ENCODE measurements at regions not wholly inside any gene's neighbourhood (a gene's known extent, or its start where the extent isn't known, plus 50 kb on each side); places are given as distances from the start of the nearest gene placed in this dataset.

DNA sequence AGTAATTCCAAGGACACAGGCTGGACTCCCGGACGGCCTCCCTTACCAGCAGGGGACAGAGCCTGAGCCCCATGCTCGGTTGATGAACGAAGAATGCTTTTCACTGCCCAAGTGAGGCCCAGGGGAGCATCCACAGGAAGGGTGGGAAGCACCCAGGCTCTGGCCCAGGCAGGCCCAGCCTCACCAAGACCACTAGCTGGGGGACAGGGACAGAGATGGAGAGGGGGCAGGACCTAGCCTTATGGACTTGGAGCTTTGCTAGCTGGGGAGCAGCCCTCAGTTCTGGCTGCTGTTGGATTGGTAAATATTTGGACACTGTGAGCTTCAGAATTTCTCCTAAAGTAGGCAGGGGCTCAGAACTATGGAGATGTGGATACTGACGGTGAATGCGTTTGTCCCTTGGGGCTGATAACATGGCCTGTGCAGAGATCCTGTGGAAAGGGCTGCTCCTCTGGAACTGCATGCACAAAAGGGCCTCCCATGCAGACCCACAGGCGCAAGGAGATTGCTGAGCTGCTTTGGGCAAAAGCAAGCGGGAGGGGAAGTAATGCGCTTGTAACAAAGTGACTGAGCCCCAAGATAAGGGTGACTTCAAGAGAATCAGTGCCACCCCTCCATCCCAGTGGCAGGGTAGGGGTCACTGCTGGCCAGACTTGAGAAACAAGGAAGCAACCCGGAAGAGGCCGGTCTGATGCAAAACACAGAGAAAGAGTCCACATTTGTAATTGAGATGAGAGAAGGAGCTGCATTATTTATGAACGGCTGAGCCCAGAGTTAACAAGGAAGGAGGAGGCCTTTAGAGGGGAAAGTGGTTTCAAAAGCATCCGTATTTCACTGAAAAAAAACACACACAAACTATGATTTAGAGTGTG is 70.1 kb upstream of the MEF2A start:
- Histone ChIP-seq H3K4me1 (ENCODE audit: insufficient read depth, low read length, severe bottlenecking) (peaks cover 16% of the 10 kb centered on the region), H4K20me1 (ENCODE audit: insufficient read depth, low read length) (no peaks in the 10 kb centered on the region), H3K27ac (ENCODE audit: low read depth, low read length, poor library complexity, severe bottlenecking) (peak overlapping the region; percentile 53), H3K4me2 (ENCODE audit: low read length) (peak overlapping the region; percentile 45), H3K9me2 (ENCODE audit: low read depth, low read length) (no peaks in the 10 kb centered on the region), H3K36me3 (ENCODE audit: insufficient read depth, low read length) (peaks cover 6% of the 10 kb centered on the region; the same call in 1 of the 2 replicates), H3K27me3 (ENCODE audit: insufficient read depth, low read length) (peaks cover 9% of the 10 kb centered on the region; the same call in 1 of the 2 replicates), H3K9me3 (ENCODE audit: low read length) (0 out of 2 replicates have a peak, but pooled peaks cover 3% of the 10 kb centered on the region), H2AFZ (ENCODE audit: low read length) (peak overlapping the region; percentile 59), H3K9ac (ENCODE audit: low read length) (peak overlapping the region; percentile 42; the same call in 1 of the 2 replicates), H3K4me3 (ENCODE audit: low read depth, low read length, poor library complexity, severe bottlenecking) (no peak overlapping the region), H3F3A (ENCODE audit: insufficient read depth, low read length) (no peaks in the 10 kb centered on the region), H3K79me2 (ENCODE audit: insufficient read depth, low read length) (no peaks in the 10 kb centered on the region)
- no peak for TF ChIP-seq CTCF (IDR thresholded peaks at IDR 0.05; ENCODE audit: low read length)
- TF ChIP-seq EZH2 (IDR thresholded peaks at IDR 0.05; ENCODE audit: borderline replicate concordance, low read length) = no peak

DNA sequence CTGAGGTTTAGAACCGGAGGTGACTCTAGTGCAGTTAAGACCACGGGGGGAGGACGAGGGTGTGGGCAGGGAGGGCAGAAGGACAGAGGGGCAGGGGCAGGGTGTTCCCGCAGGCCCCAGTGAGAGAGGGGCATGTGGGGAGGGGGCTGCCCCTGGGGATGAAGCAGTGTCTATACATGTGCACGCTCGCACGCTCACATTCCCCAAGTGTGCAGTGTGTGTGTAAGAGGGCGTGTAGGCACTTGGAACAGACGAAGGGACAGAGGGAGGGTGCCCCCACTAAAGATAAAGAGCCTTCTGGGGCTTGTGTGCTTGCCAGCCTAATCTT is 69.5 kb upstream of the MEF2A start:
- TF ChIP-seq CTCF (IDR thresholded peaks at IDR 0.05; ENCODE audit: low read length) (no peak), EZH2 (IDR thresholded peaks at IDR 0.05; ENCODE audit: borderline replicate concordance, low read length) (no peak)
- Histone ChIP-seq H2AFZ (ENCODE audit: low read length) (peak overlapping the region; percentile 59), H3F3A (ENCODE audit: insufficient read depth, low read length) (no peaks in the 10 kb centered on the region), H3K27me3 (ENCODE audit: insufficient read depth, low read length) (peaks cover 7% of the 10 kb centered on the region; the same call in 1 of the 2 replicates), H3K27ac (ENCODE audit: low read depth, low read length, poor library complexity, severe bottlenecking) (peak overlapping the region; percentile 53), H3K4me1 (ENCODE audit: insufficient read depth, low read length, severe bottlenecking) (peaks cover 20% of the 10 kb centered on the region), H3K79me2 (ENCODE audit: insufficient read depth, low read length) (no peaks in the 10 kb centered on the region), H4K20me1 (ENCODE audit: insufficient read depth, low read length) (no peaks in the 10 kb centered on the region), H3K9ac (ENCODE audit: low read length) (peak overlapping the region; percentile 42; the same call in 1 of the 2 replicates), H3K9me2 (ENCODE audit: low read depth, low read length) (no peaks in the 10 kb centered on the region), H3K36me3 (ENCODE audit: insufficient read depth, low read length) (peaks cover 6% of the 10 kb centered on the region; the same call in 1 of the 2 replicates), H3K4me3 (ENCODE audit: low read depth, low read length, poor library complexity, severe bottlenecking) (no peak overlapping the region), H3K9me3 (ENCODE audit: low read length) (0 out of 2 replicates have a peak, but pooled peaks cover 3% of the 10 kb centered on the region), H3K4me2 (ENCODE audit: low read length) (peak overlapping the region; percentile 45)

DNA sequence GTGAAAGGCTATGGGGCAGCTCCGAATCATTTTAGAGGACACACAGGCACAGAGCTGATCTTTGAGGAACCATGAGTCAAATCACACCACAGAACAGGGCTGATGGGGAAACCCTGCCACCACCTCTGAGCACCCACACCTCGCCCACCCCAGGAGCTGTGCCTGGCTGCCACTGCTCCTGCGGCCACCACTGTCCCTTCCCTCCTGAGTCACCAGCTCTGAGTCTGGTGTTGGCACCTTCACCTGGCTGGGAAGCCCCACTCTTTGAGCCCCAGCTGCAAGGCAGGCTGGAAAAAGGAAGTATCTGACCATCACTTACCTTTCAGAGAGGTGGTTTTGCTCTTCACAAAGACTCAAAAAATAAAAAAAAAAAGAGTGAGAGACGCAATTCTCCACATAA is 63.6 kb upstream of the MEF2A start:
- Histone ChIP-seq H3K79me2 (ENCODE audit: insufficient read depth, low read length) (no peaks in the 10 kb centered on the region), H3K9me3 (ENCODE audit: low read length) (0 out of 2 replicates have a peak, but pooled peaks cover 3% of the 10 kb centered on the region), H4K20me1 (ENCODE audit: insufficient read depth, low read length) (no peaks in the 10 kb centered on the region), H3F3A (ENCODE audit: insufficient read depth, low read length) (0 out of 2 replicates have a peak, but pooled peaks cover 3% of the 10 kb centered on the region), H3K9ac (ENCODE audit: low read length) (peak overlapping the region; percentile 47; the same call in 1 of the 2 replicates), H3K4me1 (ENCODE audit: insufficient read depth, low read length, severe bottlenecking) (peaks cover 64% of the 10 kb centered on the region), H2AFZ (ENCODE audit: low read length) (no peak overlapping the region), H3K4me3 (ENCODE audit: low read depth, low read length, poor library complexity, severe bottlenecking) (no peak overlapping the region), H3K27ac (ENCODE audit: low read depth, low read length, poor library complexity, severe bottlenecking) (peak overlapping the region; percentile 96), H3K27me3 (ENCODE audit: insufficient read depth, low read length) (no peaks in the 10 kb centered on the region), H3K4me2 (ENCODE audit: low read length) (peak overlapping the region; percentile 53; the same call in 1 of the 2 replicates), H3K9me2 (ENCODE audit: low read depth, low read length) (no peaks in the 10 kb centered on the region), H3K36me3 (ENCODE audit: insufficient read depth, low read length) (peaks cover 2% of the 10 kb centered on the region; the same call in 1 of the 2 replicates)
- TF ChIP-seq EZH2 (IDR thresholded peaks at IDR 0.05; ENCODE audit: borderline replicate concordance, low read length) (no peak), CTCF (IDR thresholded peaks at IDR 0.05; ENCODE audit: low read length) (no peak)
